ENCODE measurements at regions not wholly inside any gene's neighbourhood (a gene's known extent, or its start where the extent isn't known, plus 50 kb on each side); places are given as distances from the start of the nearest gene placed in this dataset.
"Not testable (repeated sequence)": the region's sequence is repeated elsewhere in the genome, so short reads cannot be mapped to it uniquely, and the experiment has no call there.

GRCh38 chr16:88182967-88183881 lies 199.5 kb upstream of the ZNF469 start:
- WGBS (ENCODE audit: low lambda C conversion rate, missing lambda C conversion rate) = 90% methylated on average over 32 of the region's 33 CpGs
- not testable (repeated sequence) for H3K27ac ChIP-seq; H3K79me2 ChIP-seq; H3K9me3 ChIP-seq (ENCODE audit: low read depth); H3K27me3 ChIP-seq; H3K9me2 ChIP-seq (replicated peaks; ENCODE audit: insufficient read depth); H2AFZ ChIP-seq; H4K20me1 ChIP-seq (ENCODE audit: insufficient read depth, poor library complexity, severe bottlenecking); H3K4me1 ChIP-seq (ENCODE audit: insufficient read depth); H3K36me3 ChIP-seq (replicated peaks; ENCODE audit: insufficient read depth, low read depth); DNase-seq (ENCODE audit: low spot score); H3K4me2 ChIP-seq; H3K4me3 ChIP-seq

GRCh38 chr16:88184053-88184452 lies 198.7 kb upstream of the ZNF469 start:
- not testable (repeated sequence) for H3K4me2 ChIP-seq; H3K79me2 ChIP-seq; H3K9me3 ChIP-seq (ENCODE audit: low read depth); H3K9me2 ChIP-seq (replicated peaks; ENCODE audit: insufficient read depth); DNase-seq (ENCODE audit: low spot score); H3K4me1 ChIP-seq (ENCODE audit: insufficient read depth); H4K20me1 ChIP-seq (ENCODE audit: insufficient read depth, poor library complexity, severe bottlenecking); H3K27ac ChIP-seq; H3K4me3 ChIP-seq; H3K36me3 ChIP-seq (replicated peaks; ENCODE audit: insufficient read depth, low read depth); H3K27me3 ChIP-seq; H2AFZ ChIP-seq
- 95% methylated on average over 9 of the region's 14 CpGs for WGBS (ENCODE audit: low lambda C conversion rate, missing lambda C conversion rate)

- not testable (repeated sequence) for H3K4me3 ChIP-seq; H3K4me1 ChIP-seq (ENCODE audit: insufficient read depth); H3K9me3 ChIP-seq (ENCODE audit: low read depth); DNase-seq (ENCODE audit: low spot score); H3K9me2 ChIP-seq (replicated peaks; ENCODE audit: insufficient read depth); H4K20me1 ChIP-seq (ENCODE audit: insufficient read depth, poor library complexity, severe bottlenecking); H3K27me3 ChIP-seq; H3K36me3 ChIP-seq (replicated peaks; ENCODE audit: insufficient read depth, low read depth); H3K79me2 ChIP-seq; H2AFZ ChIP-seq; H3K27ac ChIP-seq; H3K4me2 ChIP-seq
- 98% methylated on average over 24 of the region's 36 CpGs for WGBS (ENCODE audit: low lambda C conversion rate, missing lambda C conversion rate)
These were observed 198.0 kb upstream of the ZNF469 start for GRCh38 chr16:88184566-88185355.

- not testable (repeated sequence) for H3K79me2 ChIP-seq; H4K20me1 ChIP-seq (ENCODE audit: insufficient read depth, poor library complexity, severe bottlenecking); H3K36me3 ChIP-seq (replicated peaks; ENCODE audit: insufficient read depth, low read depth); H3K27me3 ChIP-seq; H2AFZ ChIP-seq; H3K9me3 ChIP-seq (ENCODE audit: low read depth); H3K4me2 ChIP-seq; H3K9me2 ChIP-seq (replicated peaks; ENCODE audit: insufficient read depth); H3K4me3 ChIP-seq; DNase-seq (ENCODE audit: low spot score); H3K27ac ChIP-seq; H3K4me1 ChIP-seq (ENCODE audit: insufficient read depth)
- WGBS (ENCODE audit: low lambda C conversion rate, missing lambda C conversion rate) = 98% methylated on average over 6 of the region's 9 CpGs
These were observed 197.4 kb upstream of the ZNF469 start for GRCh38 chr16:88185406-88185805.

- H3K4me1 ChIP-seq (ENCODE audit: insufficient read depth); DNase-seq (ENCODE audit: low spot score); H3K27me3 ChIP-seq; H3K36me3 ChIP-seq (replicated peaks; ENCODE audit: insufficient read depth, low read depth); H3K9me3 ChIP-seq (ENCODE audit: low read depth); H4K20me1 ChIP-seq (ENCODE audit: insufficient read depth, poor library complexity, severe bottlenecking); H3K9me2 ChIP-seq (replicated peaks; ENCODE audit: insufficient read depth); H3K4me3 ChIP-seq; H3K27ac ChIP-seq; H3K4me2 ChIP-seq; H2AFZ ChIP-seq; H3K79me2 ChIP-seq: not testable (repeated sequence)
- WGBS (ENCODE audit: low lambda C conversion rate, missing lambda C conversion rate) = 89% methylated on average over 49 of the region's 55 CpGs
These were observed 196.5 kb upstream of the ZNF469 start for GRCh38 chr16:88185976-88186888.

- not testable (repeated sequence) for H2AFZ ChIP-seq; H3K27me3 ChIP-seq; DNase-seq (ENCODE audit: low spot score); H3K79me2 ChIP-seq; H3K4me1 ChIP-seq (ENCODE audit: insufficient read depth); H3K36me3 ChIP-seq (replicated peaks; ENCODE audit: insufficient read depth, low read depth); H3K4me2 ChIP-seq; H4K20me1 ChIP-seq (ENCODE audit: insufficient read depth, poor library complexity, severe bottlenecking); H3K9me2 ChIP-seq (replicated peaks; ENCODE audit: insufficient read depth); H3K9me3 ChIP-seq (ENCODE audit: low read depth); H3K27ac ChIP-seq; H3K4me3 ChIP-seq
- WGBS (ENCODE audit: low lambda C conversion rate, missing lambda C conversion rate) = 83% methylated on average over 12 of the region's 27 CpGs
These were observed 195.6 kb upstream of the ZNF469 start for GRCh38 chr16:88186889-88187870.

GRCh38 chr16:88188171-88188895 lies 194.4 kb upstream of the ZNF469 start:
- not testable (repeated sequence) for DNase-seq (ENCODE audit: low spot score); H3K27ac ChIP-seq; H3K4me2 ChIP-seq; H3K4me3 ChIP-seq; H3K9me3 ChIP-seq (ENCODE audit: low read depth); H4K20me1 ChIP-seq (ENCODE audit: insufficient read depth, poor library complexity, severe bottlenecking); H2AFZ ChIP-seq; H3K4me1 ChIP-seq (ENCODE audit: insufficient read depth); H3K79me2 ChIP-seq; H3K27me3 ChIP-seq; H3K9me2 ChIP-seq (replicated peaks; ENCODE audit: insufficient read depth); H3K36me3 ChIP-seq (replicated peaks; ENCODE audit: insufficient read depth, low read depth)
- WGBS (ENCODE audit: low lambda C conversion rate, missing lambda C conversion rate) = 92% methylated on average over 8 of the region's 13 CpGs

Measured in hepatocyte (in vitro differentiated cells).